OCI-LY7 (cell line): ENCODE measurements at regions not wholly inside any gene's neighbourhood (a gene's known extent, or its start where the extent isn't known, plus 50 kb on each side); places are given as distances from the start of the nearest gene placed in this dataset.

ENCODE experiments used
- BruUV-seq: library from RNA; stranded (reverse); fragments of 400-500 nt; replicated peaks from 2 replicates; lab custom pipeline; 2021; lab: Mats Ljungman, UMichigan
- CTCF ChIA-PET: fragments of 300-600 bp; sonication (Branson Sonifier 250); formaldehyde crosslinking; loops from one replicate; lab custom pipeline; 2022; ENCODE audit warnings: antibody characterized with exemption; ENCODE audit not compliant: unreplicated experiment; lab: Charles Lee
- POLR2A ChIA-PET: fragments of 300-600 bp; sonication (Branson Sonifier 250); formaldehyde crosslinking; loops from one replicate; lab custom pipeline; 2022; ENCODE audit warnings: antibody characterized with exemption; lab: Charles Lee
- DNase-seq: peaks from one replicate; pipeline ENCODE4 v3.0.0-alpha.2; 2015; ENCODE audit warnings: low spot score
- H2AFZ ChIP-seq: fragments of 200-600 bp; sonication (generic), shearing (Covaris generic); 2 replicates; pipeline ENCODE4 v1.6.1; 2014; ENCODE audit warnings: mild to moderate bottlenecking, antibody characterized with exemption, low read length, moderate library complexity
- H3K27ac ChIP-seq: fragments of 200-600 bp; sonication (generic); 2 replicates; pipeline ENCODE4 v1.5.1; 2014; ENCODE audit warnings: mixed run types, low read depth, mild to moderate bottlenecking, moderate library complexity, low read length, inconsistent platforms; ENCODE audit not compliant: poor library complexity, severe bottlenecking
- H3K36me3 ChIP-seq: fragments of 200-600 bp; sonication (generic); 2 replicates; pipeline ENCODE4 v1.6.1; 2014; ENCODE audit warnings: mild to moderate bottlenecking, antibody characterized with exemption, low read length, moderate library complexity, mixed read lengths; ENCODE audit not compliant: insufficient read depth
- H3K4me1 ChIP-seq: fragments of 200-600 bp; sonication (generic); 2 replicates; pipeline ENCODE4 v1.5.1; 2014; ENCODE audit warnings: mild to moderate bottlenecking, low read length; ENCODE audit not compliant: insufficient read depth, poor library complexity, severe bottlenecking
- H3K4me2 ChIP-seq: fragments of 200-600 bp; sonication (generic); 2 replicates; pipeline ENCODE4 v1.6.1; 2014; ENCODE audit warnings: mild to moderate bottlenecking, low read length
- H3K4me3 ChIP-seq: fragments of 200-600 bp; sonication (generic); 2 replicates; pipeline ENCODE4 v1.5.1; 2014; ENCODE audit warnings: mild to moderate bottlenecking, low read depth, low read length; ENCODE audit not compliant: poor library complexity, severe bottlenecking
- H3K79me2 ChIP-seq: fragments of 200-600 bp; sonication (generic); 2 replicates; pipeline ENCODE4 v1.6.1; 2016; ENCODE audit warnings: low read depth, mild to moderate bottlenecking, low read length, moderate library complexity, mixed read lengths; ENCODE audit not compliant: insufficient read depth
- H3K9me2 ChIP-seq: fragments of 200-600 bp; sonication (generic); 2 replicates; pipeline ENCODE4 v1.6.1; 2016; ENCODE audit warnings: mild to moderate bottlenecking, low read length, mixed read lengths; ENCODE audit not compliant: insufficient read depth
- H3K9me3 ChIP-seq: fragments of 200-600 bp; sonication (generic); 2 replicates; pipeline ENCODE4 v1.6.1; 2014; ENCODE audit warnings: mild to moderate bottlenecking, mixed run types, low read length, mixed read lengths
- H4K20me1 ChIP-seq: fragments of 200-600 bp; sonication (generic); 2 replicates; pipeline ENCODE4 v1.6.1; 2014; ENCODE audit warnings: mild to moderate bottlenecking, antibody characterized with exemption, low read length, moderate library complexity, mixed read lengths; ENCODE audit not compliant: insufficient read depth
- CTCF ChIP-seq: fragments of 200-600 bp; sonication (generic); conservative IDR thresholded peaks from 2 replicates; pipeline ENCODE4 v1.5.1; 2014; ENCODE audit warnings: mild to moderate bottlenecking, antibody characterized with exemption, low read length, moderate library complexity, mixed read lengths
- EZH2phosphoT487 ChIP-seq: fragments of 200-600 bp; sonication (generic); IDR thresholded peaks from 2 replicates; pipeline ENCODE4 v1.6.1; 2018; ENCODE audit warnings: low read depth, borderline replicate concordance, mild to moderate bottlenecking, mixed run types, antibody characterized with exemption, low read length, moderate library complexity, mixed read lengths
- intact Hi-C: fragments of 100-400 bp; cut with micrococcal nuclease; formaldehyde crosslinking; loops from one replicate; pipeline ENCODE4 v1.10.0; 2022; ENCODE audit not compliant: unreplicated experiment

GRCh38 chrX:99613041-99613440 is 797.0 kb downstream of the PCDH19 start:
- H3K9me3 ChIP-seq, result no peaks in the 10 kb centered on the region
- no peak overlapping the region for H2AFZ ChIP-seq
- H3K79me2 ChIP-seq, result no peaks in the 10 kb centered on the region
- POLR2A ChIA-PET, result no interaction called here
- no peak for TF ChIP-seq CTCF
- no peak for TF ChIP-seq EZH2phosphoT487
- H3K27ac ChIP-seq, result no peak overlapping the region
- H3K4me3 ChIP-seq, result no peak overlapping the region
- BruUV-seq, result no TSS peak
- no peaks in the 10 kb centered on the region for H3K9me2 ChIP-seq
- intact Hi-C loops, result no loop called here
- H3K36me3 ChIP-seq, result no peaks in the 10 kb centered on the region
- H3K4me2 ChIP-seq, result no peak overlapping the region
- no peaks in the 10 kb centered on the region for H4K20me1 ChIP-seq
- no peak for DNase-seq
- CTCF ChIA-PET, result no interaction called here
- no peaks in the 10 kb centered on the region for H3K4me1 ChIP-seq

GRCh38 chrX:99603091-99603814 is 806.8 kb downstream of the PCDH19 start:
- Histone ChIP-seq H3K36me3 (no peaks in the 10 kb centered on the region), H4K20me1 (no peaks in the 10 kb centered on the region), H3K9me3 (no peaks in the 10 kb centered on the region), H3K4me2 (no peak overlapping the region), H3K9me2 (no peaks in the 10 kb centered on the region), H3K4me3 (no peak overlapping the region), H3K79me2 (no peaks in the 10 kb centered on the region), H3K4me1 (no peaks in the 10 kb centered on the region), H3K27ac (no peak overlapping the region), H2AFZ (no peak overlapping the region)
- TF ChIP-seq CTCF (no peak), EZH2phosphoT487 (no peak)
- BruUV-seq, result no TSS peak
- no peak for DNase-seq
- ChIA-PET CTCF (no interaction called here), POLR2A (no interaction called here)
- intact Hi-C loops, result no loop called here

DNA sequence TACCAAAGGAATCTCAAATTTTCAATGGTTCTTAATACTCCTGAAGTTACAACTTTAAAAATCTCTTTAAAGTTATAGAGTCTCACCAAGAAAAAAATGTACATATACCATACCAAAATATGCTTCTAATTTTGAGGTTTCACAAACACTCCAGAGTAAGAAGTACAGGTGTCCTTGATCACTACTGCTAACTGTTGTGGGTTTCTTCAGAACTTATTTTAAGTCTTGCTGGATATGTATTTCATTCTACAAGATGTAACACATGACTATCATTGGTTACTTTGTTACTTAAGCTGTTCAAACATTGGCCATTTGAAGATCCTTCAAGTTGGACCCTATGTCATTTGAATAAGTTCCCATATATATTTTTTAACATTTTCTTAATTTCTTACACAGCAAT is 808.0 kb downstream of the PCDH19 start:
- Histone ChIP-seq H3K4me2 (no peak overlapping the region), H4K20me1 (no peaks in the 10 kb centered on the region), H3K9me3 (no peaks in the 10 kb centered on the region), H2AFZ (no peak overlapping the region), H3K36me3 (no peaks in the 10 kb centered on the region), H3K4me3 (no peak overlapping the region), H3K9me2 (no peaks in the 10 kb centered on the region), H3K27ac (no peak overlapping the region), H3K4me1 (no peaks in the 10 kb centered on the region), H3K79me2 (no peaks in the 10 kb centered on the region)
- ChIA-PET CTCF (no interaction called here), POLR2A (no interaction called here)
- no peak for TF ChIP-seq EZH2phosphoT487
- no peak for TF ChIP-seq CTCF
- BruUV-seq, result no TSS peak
- DNase-seq, result no peak
- intact Hi-C loops, result no loop called here
